ENCODE measurements at regions not wholly inside any gene's neighbourhood (a gene's known extent, or its start where the extent isn't known, plus 50 kb on each side); places are given as distances from the start of the nearest gene placed in this dataset.
A peak's percentile ranks its signal among the peaks of the same experiment; 100 is the strongest.

DNA sequence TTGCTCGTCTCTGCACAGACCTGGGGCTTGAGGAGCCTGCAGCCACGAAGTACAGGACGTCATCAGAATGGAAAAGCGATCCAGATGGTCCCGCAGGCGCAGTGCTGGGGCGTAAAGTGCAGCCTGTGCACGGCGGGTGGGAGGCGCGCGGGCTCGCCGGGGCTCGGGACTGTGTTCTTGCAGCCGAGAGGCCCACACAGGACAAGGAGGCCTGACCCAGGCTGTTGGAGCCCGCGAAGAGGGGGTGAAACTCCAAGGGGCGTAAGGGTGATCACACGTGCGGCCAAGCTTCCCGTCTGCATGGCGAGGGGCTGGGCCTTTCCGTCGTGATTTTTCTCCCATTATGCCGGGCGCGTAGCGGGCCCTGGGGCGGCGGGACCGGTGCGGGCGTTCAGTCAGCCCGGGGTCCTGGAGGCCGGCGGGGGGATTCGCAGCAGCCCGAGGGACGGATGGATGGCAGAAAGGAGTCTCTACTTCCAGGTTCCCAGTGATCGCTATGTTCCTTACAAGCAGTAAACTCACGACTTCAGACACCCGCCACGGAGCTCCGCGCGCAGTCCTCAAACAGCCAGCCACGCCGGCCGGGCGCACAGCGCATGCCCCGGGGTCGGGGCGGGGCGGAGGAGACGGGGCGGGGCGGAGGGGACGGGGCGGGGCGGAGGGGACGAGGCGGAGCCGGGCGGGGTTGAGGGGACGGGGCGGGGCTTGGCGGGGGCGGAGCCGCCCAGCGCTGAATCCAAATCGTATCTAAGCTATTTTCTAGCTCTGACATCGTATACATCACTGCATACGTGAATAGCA lies 141.0 kb upstream of the KCNJ18 start (continued):
- TF ChIP-seq, protein P1, sequence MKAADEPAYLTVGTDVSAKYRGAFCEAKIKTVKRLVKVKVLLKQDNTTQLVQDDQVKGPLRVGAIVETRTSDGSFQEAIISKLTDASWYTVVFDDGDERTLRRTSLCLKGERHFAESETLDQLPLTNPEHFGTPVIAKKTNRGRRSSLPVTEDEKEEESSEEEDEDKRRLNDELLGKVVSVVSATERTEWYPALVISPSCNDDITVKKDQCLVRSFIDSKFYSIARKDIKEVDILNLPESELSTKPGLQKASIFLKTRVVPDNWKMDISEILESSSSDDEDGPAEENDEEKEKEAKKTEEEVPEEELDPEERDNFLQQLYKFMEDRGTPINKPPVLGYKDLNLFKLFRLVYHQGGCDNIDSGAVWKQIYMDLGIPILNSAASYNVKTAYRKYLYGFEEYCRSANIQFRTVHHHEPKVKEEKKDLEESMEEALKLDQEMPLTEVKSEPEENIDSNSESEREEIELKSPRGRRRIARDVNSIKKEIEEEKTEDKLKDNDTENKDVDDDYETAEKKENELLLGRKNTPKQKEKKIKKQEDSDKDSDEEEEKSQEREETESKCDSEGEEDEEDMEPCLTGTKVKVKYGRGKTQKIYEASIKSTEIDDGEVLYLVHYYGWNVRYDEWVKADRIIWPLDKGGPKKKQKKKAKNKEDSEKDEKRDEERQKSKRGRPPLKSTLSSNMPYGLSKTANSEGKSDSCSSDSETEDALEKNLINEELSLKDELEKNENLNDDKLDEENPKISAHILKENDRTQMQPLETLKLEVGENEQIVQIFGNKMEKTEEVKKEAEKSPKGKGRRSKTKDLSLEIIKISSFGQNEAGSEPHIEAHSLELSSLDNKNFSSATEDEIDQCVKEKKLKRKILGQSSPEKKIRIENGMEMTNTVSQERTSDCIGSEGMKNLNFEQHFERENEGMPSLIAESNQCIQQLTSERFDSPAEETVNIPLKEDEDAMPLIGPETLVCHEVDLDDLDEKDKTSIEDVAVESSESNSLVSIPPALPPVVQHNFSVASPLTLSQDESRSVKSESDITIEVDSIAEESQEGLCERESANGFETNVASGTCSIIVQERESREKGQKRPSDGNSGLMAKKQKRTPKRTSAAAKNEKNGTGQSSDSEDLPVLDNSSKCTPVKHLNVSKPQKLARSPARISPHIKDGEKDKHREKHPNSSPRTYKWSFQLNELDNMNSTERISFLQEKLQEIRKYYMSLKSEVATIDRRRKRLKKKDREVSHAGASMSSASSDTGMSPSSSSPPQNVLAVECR (CRISPR knock-in tag; IDR thresholded peaks at IDR 0.05; ENCODE audit: borderline replicate concordance) = peak; percentile 74; the same call in 1 of the 2 replicates
- TF ChIP-seq ZMYM4 (CRISPR knock-in tag; IDR thresholded peaks at IDR 0.05) (peak; percentile 65; the same call in 1 of the 2 replicates), ZNF543 (CRISPR knock-in tag; IDR thresholded peaks at IDR 0.05) (0 out of 2 replicates have a peak, but pooled peaks have one; percentile 26), POLR2A (IDR thresholded peaks at IDR 0.05; ENCODE audit: insufficient read depth in 1 of 2, low read depth in 2 of 2, low read length in 2 of 2) (peak; percentile 69 to 76), ZNF292 (CRISPR knock-in tag; IDR thresholded peaks at IDR 0.05; ENCODE audit: borderline replicate concordance, low read depth) (no peak), MYC (CRISPR knock-in tag; IDR thresholded peaks at IDR 0.05; ENCODE audit: borderline replicate concordance) (peak; percentile 59; the same call in 1 of the 2 replicates), ZNF790 (CRISPR knock-in tag; IDR thresholded peaks at IDR 0.05; ENCODE audit: borderline replicate concordance) (0 out of 2 replicates have a peak, but pooled peaks have one; percentile 56), HOXA5 (CRISPR knock-in tag; IDR thresholded peaks at IDR 0.05) (0 out of 2 replicates have a peak, but pooled peaks have one; percentile 62), ZNF605 (CRISPR knock-in tag; IDR thresholded peaks at IDR 0.05) (peak; percentile 77; the same call in 1 of the 2 replicates), EP300 (IDR thresholded peaks at IDR 0.05; ENCODE audit: low read depth in 2 of 2, low read length in 2 of 2) (no peak), EP300 (CRISPR knock-in tag; IDR thresholded peaks at IDR 0.05; ENCODE audit: borderline replicate concordance) (no peak), ZFP41 (CRISPR knock-in tag; IDR thresholded peaks at IDR 0.05; ENCODE audit: borderline replicate concordance) (peak; percentile 55; the same call in 1 of the 2 replicates), ZNF44 (CRISPR knock-in tag; IDR thresholded peaks at IDR 0.05) (0 out of 2 replicates have a peak, but pooled peaks have one; percentile 73), ZNF781 (CRISPR knock-in tag; IDR thresholded peaks at IDR 0.05; ENCODE audit: borderline replicate concordance, not compliant biosample characterization) (peak; percentile 47)
- TF ChIP-seq, protein P2, sequence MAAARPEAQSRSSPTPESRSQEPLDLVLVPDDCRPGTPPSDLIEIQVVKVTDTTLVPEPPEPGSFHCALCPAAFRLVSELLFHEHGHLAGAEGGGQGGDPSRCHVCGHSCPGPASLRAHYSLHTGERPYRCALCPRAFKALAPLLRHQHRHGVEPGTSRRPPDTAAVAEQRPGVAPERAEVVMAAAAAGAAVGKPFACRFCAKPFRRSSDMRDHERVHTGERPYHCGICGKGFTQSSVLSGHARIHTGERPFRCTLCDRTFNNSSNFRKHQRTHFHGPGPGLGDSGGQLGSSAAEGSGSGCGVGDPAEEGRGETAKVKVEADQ (CRISPR knock-in tag; IDR thresholded peaks at IDR 0.05; ENCODE audit: borderline replicate concordance) = 0 out of 2 replicates have a peak, but pooled peaks have one; percentile 79
- TF ChIP-seq, protein P3, sequence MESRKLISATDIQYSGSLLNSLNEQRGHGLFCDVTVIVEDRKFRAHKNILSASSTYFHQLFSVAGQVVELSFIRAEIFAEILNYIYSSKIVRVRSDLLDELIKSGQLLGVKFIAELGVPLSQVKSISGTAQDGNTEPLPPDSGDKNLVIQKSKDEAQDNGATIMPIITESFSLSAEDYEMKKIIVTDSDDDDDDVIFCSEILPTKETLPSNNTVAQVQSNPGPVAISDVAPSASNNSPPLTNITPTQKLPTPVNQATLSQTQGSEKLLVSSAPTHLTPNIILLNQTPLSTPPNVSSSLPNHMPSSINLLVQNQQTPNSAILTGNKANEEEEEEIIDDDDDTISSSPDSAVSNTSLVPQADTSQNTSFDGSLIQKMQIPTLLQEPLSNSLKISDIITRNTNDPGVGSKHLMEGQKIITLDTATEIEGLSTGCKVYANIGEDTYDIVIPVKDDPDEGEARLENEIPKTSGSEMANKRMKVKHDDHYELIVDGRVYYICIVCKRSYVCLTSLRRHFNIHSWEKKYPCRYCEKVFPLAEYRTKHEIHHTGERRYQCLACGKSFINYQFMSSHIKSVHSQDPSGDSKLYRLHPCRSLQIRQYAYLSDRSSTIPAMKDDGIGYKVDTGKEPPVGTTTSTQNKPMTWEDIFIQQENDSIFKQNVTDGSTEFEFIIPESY (CRISPR knock-in tag; IDR thresholded peaks at IDR 0.05) = no peak
- TF ChIP-seq, protein P4, sequence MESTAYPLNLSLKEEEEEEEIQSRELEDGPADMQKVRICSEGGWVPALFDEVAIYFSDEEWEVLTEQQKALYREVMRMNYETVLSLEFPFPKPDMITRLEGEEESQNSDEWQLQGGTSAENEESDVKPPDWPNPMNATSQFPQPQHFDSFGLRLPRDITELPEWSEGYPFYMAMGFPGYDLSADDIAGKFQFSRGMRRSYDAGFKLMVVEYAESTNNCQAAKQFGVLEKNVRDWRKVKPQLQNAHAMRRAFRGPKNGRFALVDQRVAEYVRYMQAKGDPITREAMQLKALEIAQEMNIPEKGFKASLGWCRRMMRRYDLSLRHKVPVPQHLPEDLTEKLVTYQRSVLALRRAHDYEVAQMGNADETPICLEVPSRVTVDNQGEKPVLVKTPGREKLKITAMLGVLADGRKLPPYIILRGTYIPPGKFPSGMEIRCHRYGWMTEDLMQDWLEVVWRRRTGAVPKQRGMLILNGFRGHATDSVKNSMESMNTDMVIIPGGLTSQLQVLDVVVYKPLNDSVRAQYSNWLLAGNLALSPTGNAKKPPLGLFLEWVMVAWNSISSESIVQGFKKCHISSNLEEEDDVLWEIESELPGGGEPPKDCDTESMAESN (CRISPR knock-in tag; conservative IDR thresholded peaks at IDR 0.05) = 0 out of 2 replicates have a peak, but pooled peaks have one; percentile 23
- TF ChIP-seq, protein P5, sequence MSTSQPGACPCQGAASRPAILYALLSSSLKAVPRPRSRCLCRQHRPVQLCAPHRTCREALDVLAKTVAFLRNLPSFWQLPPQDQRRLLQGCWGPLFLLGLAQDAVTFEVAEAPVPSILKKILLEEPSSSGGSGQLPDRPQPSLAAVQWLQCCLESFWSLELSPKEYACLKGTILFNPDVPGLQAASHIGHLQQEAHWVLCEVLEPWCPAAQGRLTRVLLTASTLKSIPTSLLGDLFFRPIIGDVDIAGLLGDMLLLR (CRISPR knock-in tag; IDR thresholded peaks at IDR 0.05) = 0 out of 2 replicates have a peak, but pooled peaks have one; percentile 64

Measured in HepG2 (cell line).